CD4-positive, alpha-beta T cell treated with Interleukin-2 at 100 ng/mL for 4 hours (primary cell): ENCODE measurements at regions not wholly inside any gene's neighbourhood (a gene's known extent, or its start where the extent isn't known, plus 50 kb on each side); places are given as distances from the start of the nearest gene placed in this dataset.

Experiments
- DNase-seq: peaks from one replicate; pipeline ENCODE4 v3.0.0-alpha.2; 2020; ENCODE audit warnings: low spot score

- no peak for DNase-seq
Observed at GRCh38 chr2:216575465-216575864, 57.8 kb upstream of the IGFBP2 start.

GRCh38 chr2:216576616-216577015 lies 56.6 kb upstream of the IGFBP2 start:
- no peak for DNase-seq

- no peak for DNase-seq
Observed at GRCh38 chr2:216578325-216578724, 54.9 kb upstream of the IGFBP2 start.

- DNase-seq: no peak
Observed at GRCh38 chr2:216583147-216583546, 50.1 kb upstream of the IGFBP2 start.
